ENCODE measurements at regions not wholly inside any gene's neighbourhood (a gene's known extent, or its start where the extent isn't known, plus 50 kb on each side); places are given as distances from the start of the nearest gene placed in this dataset.

DNA sequence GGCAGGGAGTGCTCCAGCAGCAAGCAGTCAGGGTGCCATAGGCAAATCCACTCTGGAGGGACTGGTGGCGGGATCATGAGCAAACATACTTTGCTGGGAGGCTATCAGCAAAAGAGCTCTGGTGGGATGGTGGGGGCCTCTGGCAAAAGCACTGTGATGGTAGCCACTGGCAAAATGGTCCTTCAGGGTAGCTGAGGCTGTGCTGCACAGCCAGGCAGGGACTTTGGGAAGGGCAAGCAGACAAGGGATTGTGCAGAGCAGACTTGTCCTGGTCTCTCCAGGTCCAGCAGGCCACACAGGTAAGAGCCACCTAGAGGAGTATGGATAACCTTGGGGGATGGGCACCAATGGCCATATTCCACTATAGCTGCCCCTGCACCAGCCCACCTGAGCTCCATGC is 129.4 kb upstream of the OTOS start:
- TF ChIP-seq, protein P1, sequence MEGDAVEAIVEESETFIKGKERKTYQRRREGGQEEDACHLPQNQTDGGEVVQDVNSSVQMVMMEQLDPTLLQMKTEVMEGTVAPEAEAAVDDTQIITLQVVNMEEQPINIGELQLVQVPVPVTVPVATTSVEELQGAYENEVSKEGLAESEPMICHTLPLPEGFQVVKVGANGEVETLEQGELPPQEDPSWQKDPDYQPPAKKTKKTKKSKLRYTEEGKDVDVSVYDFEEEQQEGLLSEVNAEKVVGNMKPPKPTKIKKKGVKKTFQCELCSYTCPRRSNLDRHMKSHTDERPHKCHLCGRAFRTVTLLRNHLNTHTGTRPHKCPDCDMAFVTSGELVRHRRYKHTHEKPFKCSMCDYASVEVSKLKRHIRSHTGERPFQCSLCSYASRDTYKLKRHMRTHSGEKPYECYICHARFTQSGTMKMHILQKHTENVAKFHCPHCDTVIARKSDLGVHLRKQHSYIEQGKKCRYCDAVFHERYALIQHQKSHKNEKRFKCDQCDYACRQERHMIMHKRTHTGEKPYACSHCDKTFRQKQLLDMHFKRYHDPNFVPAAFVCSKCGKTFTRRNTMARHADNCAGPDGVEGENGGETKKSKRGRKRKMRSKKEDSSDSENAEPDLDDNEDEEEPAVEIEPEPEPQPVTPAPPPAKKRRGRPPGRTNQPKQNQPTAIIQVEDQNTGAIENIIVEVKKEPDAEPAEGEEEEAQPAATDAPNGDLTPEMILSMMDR (IDR thresholded peaks at IDR 0.05): no peak
- no peak for TF ChIP-seq POLR2A (IDR thresholded peaks at IDR 0.05)

All from heart left ventricle (tissue), 13 donors.